Stimulated activated memory B cell treated with anti-CD40 and anti-IgM and Interleukin-4, amounts not matched to agents 10 μg/mL and 1 μg/mL and 100 μg/mL, for 72 hours (primary cell): ENCODE measurements at regions not wholly inside any gene's neighbourhood (a gene's known extent, or its start where the extent isn't known, plus 50 kb on each side); places are given as distances from the start of the nearest gene placed in this dataset.
"Not testable (repeated sequence)": the region's sequence is repeated elsewhere in the genome, so short reads cannot be mapped to it uniquely, and the experiment has no call there.

Experiments
- ATAC-seq: fragments of 150-1000 bp; cut with Tn5 transposase; 2 replicates; pipeline ENCODE4 v1.10.0; 2021
- H3K27ac Mint-ChIP-seq: one replicate; pipeline ENCODE4 v1.8.0; 2022; ENCODE audit warnings: mild to moderate bottlenecking, mixed read lengths
- H3K27me3 Mint-ChIP-seq: one replicate; pipeline ENCODE4 v1.8.0; 2022; ENCODE audit warnings: mixed read lengths
- H3K36me3 Mint-ChIP-seq: one replicate; pipeline ENCODE4 v1.8.0; 2022; ENCODE audit warnings: mixed read lengths
- H3K4me1 Mint-ChIP-seq: one replicate; pipeline ENCODE4 v1.8.0; 2022; ENCODE audit warnings: mixed read lengths
- H3K4me3 Mint-ChIP-seq: one replicate; pipeline ENCODE4 v1.8.0; 2022; ENCODE audit warnings: mild to moderate bottlenecking, moderate library complexity, mixed read lengths
- H3K9me3 Mint-ChIP-seq: one replicate; pipeline ENCODE4 v1.8.0; 2022; ENCODE audit warnings: mixed read lengths

- Mint-ChIP-seq H3K4me3 (no peak overlapping the region), H3K9me3 (peaks cover 6% of the 10 kb centered on the region), H3K4me1 (no peaks in the 10 kb centered on the region), H3K36me3 (no peaks in the 10 kb centered on the region), H3K27me3 (no peaks in the 10 kb centered on the region), H3K27ac (no peak overlapping the region)
- no peak for ATAC-seq
These were observed 896.5 kb downstream of the UQCRFS1 start for GRCh38 chr19:28316464-28316863.

DNA sequence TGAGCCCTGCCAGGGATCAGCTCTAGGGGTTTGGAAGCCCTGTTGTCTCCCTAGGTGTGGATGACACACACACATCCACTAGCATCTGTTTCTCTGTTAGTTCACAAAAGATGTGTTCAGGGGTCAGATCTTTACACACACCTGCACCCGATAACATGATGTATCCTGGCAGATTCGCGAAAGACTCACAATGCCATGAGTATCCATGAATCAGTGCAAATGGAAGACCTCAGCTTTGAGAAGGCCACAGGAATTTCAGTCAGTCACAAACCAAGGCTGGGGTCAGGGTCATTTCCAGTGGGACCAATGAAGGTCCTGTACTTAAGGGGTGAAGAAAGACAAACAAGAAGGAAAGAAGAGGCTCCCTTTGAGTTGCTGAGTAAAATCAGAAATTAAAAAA lies 898.2 kb downstream of the UQCRFS1 start:
- H3K9me3 Mint-ChIP-seq = peaks cover 6% of the 10 kb centered on the region

GRCh38 chr19:28314287-28314686 lies 898.7 kb downstream of the UQCRFS1 start:
- no peak overlapping the region for H3K27ac Mint-ChIP-seq
- no peak for ATAC-seq
- H3K4me3 Mint-ChIP-seq = no peak overlapping the region
- H3K9me3 Mint-ChIP-seq = peaks cover 6% of the 10 kb centered on the region
- H3K36me3 Mint-ChIP-seq = no peaks in the 10 kb centered on the region
- H3K4me1 Mint-ChIP-seq = no peaks in the 10 kb centered on the region
- H3K27me3 Mint-ChIP-seq = no peaks in the 10 kb centered on the region

More for the DNA sequence above, 898.2 kb downstream of the UQCRFS1 start:
- no peak for ATAC-seq
- Mint-ChIP-seq H3K4me3 (no peak overlapping the region), H3K27me3 (no peaks in the 10 kb centered on the region), H3K27ac (no peak overlapping the region), H3K36me3 (no peaks in the 10 kb centered on the region), H3K4me1 (no peaks in the 10 kb centered on the region)

- H3K4me3 Mint-ChIP-seq = no peak overlapping the region
- no peaks in the 10 kb centered on the region for H3K27me3 Mint-ChIP-seq
- peaks cover 6% of the 10 kb centered on the region for H3K9me3 Mint-ChIP-seq
These were observed 899.3 kb downstream of the UQCRFS1 start for GRCh38 chr19:28313633-28314032.

DNA sequence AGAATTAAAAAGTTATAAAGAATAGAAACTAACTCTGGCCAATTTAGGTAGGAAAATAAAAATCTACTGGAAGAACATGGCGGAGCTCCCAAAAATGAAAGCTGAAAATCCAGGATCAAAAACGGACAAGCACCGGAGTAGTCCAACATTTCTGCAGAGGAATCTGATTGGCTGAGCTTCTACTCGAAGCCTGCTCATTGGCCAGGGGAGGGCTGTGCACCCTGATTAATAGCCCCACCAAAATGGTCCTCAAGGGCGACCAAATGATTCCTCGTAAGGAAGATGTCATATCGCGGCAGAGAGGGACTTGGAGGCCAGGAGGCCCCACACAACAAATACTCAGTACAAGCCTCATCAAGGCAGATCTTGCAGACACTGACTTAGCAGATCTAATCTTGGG lies 900.7 kb downstream of the UQCRFS1 start:
- Mint-ChIP-seq H3K9me3 (peaks cover 10% of the 10 kb centered on the region), H3K4me1 (no peaks in the 10 kb centered on the region), H3K36me3 (no peaks in the 10 kb centered on the region), H3K27ac (no peak overlapping the region), H3K27me3 (no peaks in the 10 kb centered on the region), H3K4me3 (no peak overlapping the region)
- ATAC-seq = no peak

More at GRCh38 chr19:28313633-28314032, 899.3 kb downstream of the UQCRFS1 start:
- Mint-ChIP-seq H3K4me1 (no peaks in the 10 kb centered on the region), H3K36me3 (no peaks in the 10 kb centered on the region), H3K27ac (no peak overlapping the region)
- ATAC-seq = no peak

- not testable (repeated sequence) for H3K9me3 Mint-ChIP-seq, ATAC-seq, H3K36me3 Mint-ChIP-seq, H3K27me3 Mint-ChIP-seq, H3K27ac Mint-ChIP-seq, H3K4me1 Mint-ChIP-seq, H3K4me3 Mint-ChIP-seq
These were observed 902.1 kb downstream of the UQCRFS1 start for GRCh38 chr19:28310829-28311228.

GRCh38 chr19:28309070-28309469 lies 903.9 kb downstream of the UQCRFS1 start:
- Mint-ChIP-seq H3K4me3 (no peak overlapping the region), H3K27me3 (no peaks in the 10 kb centered on the region), H3K36me3 (no peaks in the 10 kb centered on the region), H3K4me1 (no peaks in the 10 kb centered on the region), H3K27ac (no peak overlapping the region), H3K9me3 (peaks cover 10% of the 10 kb centered on the region)
- ATAC-seq = no peak

DNA sequence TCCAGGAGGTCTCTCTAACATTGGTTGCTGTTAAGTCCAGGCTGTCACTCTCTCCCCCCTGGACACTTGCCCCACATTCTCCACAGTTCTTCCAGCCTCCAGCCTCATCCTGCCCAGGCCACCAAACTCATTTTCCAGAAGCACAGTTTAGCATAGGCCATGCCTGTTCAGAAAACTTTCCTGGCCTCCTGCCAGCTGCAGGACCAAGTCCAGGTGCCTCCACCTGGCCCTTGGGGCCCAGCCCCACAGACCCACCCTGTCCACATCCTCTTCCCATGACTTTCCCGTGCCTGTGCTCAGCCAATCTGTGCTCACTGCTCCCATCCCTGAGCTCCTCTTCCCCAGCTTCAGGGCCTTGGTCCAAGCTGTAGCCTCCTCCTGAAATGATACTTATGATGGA lies 905.0 kb downstream of the UQCRFS1 start:
- Mint-ChIP-seq H3K27me3 (no peaks in the 10 kb centered on the region), H3K4me3 (no peak overlapping the region), H3K9me3 (peaks cover 12% of the 10 kb centered on the region), H3K36me3 (no peaks in the 10 kb centered on the region), H3K27ac (no peak overlapping the region), H3K4me1 (no peaks in the 10 kb centered on the region)
- ATAC-seq = no peak

DNA sequence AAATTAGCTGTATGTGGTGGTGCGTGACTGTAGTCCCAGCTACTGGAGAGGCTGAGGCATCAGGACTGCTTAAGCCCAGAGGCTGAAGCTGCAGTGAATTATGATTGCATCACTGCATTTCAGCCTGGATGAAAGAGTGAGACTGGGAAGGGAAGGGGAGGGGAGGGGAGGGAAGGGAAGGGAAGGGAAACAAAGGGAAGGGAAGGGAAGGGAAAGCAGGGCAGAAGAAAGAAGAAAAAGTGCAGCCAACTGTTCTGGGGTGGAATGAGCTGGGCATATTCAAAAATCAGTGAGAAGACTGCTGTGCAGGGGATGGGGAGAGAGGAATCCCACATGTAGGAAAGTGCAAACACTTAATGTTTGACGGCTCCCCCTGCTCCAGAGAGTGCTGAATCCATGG lies 905.5 kb downstream of the UQCRFS1 start:
- Mint-ChIP-seq H3K27me3 (no peaks in the 10 kb centered on the region), H3K4me3 (no peak overlapping the region), H3K4me1 (no peaks in the 10 kb centered on the region), H3K27ac (no peak overlapping the region), H3K9me3 (peaks cover 15% of the 10 kb centered on the region), H3K36me3 (no peaks in the 10 kb centered on the region)
- ATAC-seq = no peak

- Mint-ChIP-seq H3K36me3 (no peaks in the 10 kb centered on the region), H3K27ac (no peak overlapping the region), H3K9me3 (peaks cover 15% of the 10 kb centered on the region), H3K4me3 (no peak overlapping the region), H3K4me1 (no peaks in the 10 kb centered on the region), H3K27me3 (no peaks in the 10 kb centered on the region)
- no peak for ATAC-seq
These were observed 907.4 kb downstream of the UQCRFS1 start for GRCh38 chr19:28305513-28305912.

DNA sequence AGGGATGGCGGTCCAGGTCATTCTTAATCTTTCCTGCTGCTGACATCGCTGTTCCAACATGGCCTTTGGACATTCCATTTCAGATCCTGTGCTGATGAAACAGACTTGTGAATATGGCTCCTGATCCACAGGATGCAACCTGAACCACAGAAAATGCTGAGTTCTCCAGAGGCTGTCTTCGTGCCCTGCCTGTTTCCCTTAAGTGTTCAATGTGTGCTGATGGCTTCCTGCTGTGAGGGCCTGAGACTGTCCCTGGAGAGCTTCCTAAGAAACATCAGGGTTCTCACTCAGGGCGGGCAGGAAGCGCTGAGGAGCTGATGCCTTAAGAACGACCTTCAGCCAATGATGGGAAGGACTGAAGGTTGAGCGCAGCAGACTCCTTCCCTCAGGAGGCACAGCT lies 909.4 kb downstream of the UQCRFS1 start:
- Mint-ChIP-seq H3K4me3 (no peak overlapping the region), H3K4me1 (no peaks in the 10 kb centered on the region), H3K27me3 (no peaks in the 10 kb centered on the region), H3K9me3 (peaks cover 15% of the 10 kb centered on the region), H3K27ac (no peak overlapping the region), H3K36me3 (no peaks in the 10 kb centered on the region)
- no peak for ATAC-seq

- no peaks in the 10 kb centered on the region for H3K36me3 Mint-ChIP-seq
- no peaks in the 10 kb centered on the region for H3K27me3 Mint-ChIP-seq
- peaks cover 9% of the 10 kb centered on the region for H3K9me3 Mint-ChIP-seq
- H3K27ac Mint-ChIP-seq = no peak overlapping the region
- no peaks in the 10 kb centered on the region for H3K4me1 Mint-ChIP-seq
- ATAC-seq = no peak
- H3K4me3 Mint-ChIP-seq = no peak overlapping the region
These were observed 911.0 kb downstream of the UQCRFS1 start for GRCh38 chr19:28301961-28302360.

- no peak overlapping the region for H3K27ac Mint-ChIP-seq
- ATAC-seq = no peak
- H3K36me3 Mint-ChIP-seq = no peaks in the 10 kb centered on the region
- H3K27me3 Mint-ChIP-seq = no peaks in the 10 kb centered on the region
- H3K4me1 Mint-ChIP-seq = no peaks in the 10 kb centered on the region
- H3K9me3 Mint-ChIP-seq = peaks cover 9% of the 10 kb centered on the region
- no peak overlapping the region for H3K4me3 Mint-ChIP-seq
These were observed 911.5 kb downstream of the UQCRFS1 start for GRCh38 chr19:28301463-28301862.

DNA sequence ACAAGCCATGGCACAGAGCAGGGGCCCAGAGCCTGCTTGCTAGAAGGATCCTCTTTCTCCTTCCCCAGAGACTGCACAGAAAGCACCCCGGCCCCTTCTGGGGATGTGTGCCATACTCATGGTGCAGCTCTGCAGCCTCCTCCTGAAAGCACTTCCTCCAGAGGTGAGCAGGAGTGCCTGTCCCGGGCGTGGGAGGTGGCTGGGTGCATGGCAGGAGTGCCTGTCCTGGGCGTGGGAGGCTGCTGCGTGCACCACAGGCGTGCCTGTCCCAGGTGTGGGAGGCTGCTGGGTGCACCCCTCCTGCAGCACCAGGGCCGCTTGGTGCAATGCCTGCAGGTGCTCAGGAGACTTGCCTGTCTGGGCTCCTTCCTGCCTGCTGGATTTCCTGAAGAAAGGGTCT lies 913.3 kb downstream of the UQCRFS1 start:
- H3K4me1 Mint-ChIP-seq = no peaks in the 10 kb centered on the region
- peaks cover 12% of the 10 kb centered on the region for H3K9me3 Mint-ChIP-seq
- no peaks in the 10 kb centered on the region for H3K27me3 Mint-ChIP-seq
- no peak for ATAC-seq
- no peak overlapping the region for H3K27ac Mint-ChIP-seq
- no peaks in the 10 kb centered on the region for H3K36me3 Mint-ChIP-seq
- H3K4me3 Mint-ChIP-seq = no peak overlapping the region

GRCh38 chr19:28297586-28298157 lies 915.3 kb downstream of the UQCRFS1 start:
- no peak for ATAC-seq
- Mint-ChIP-seq H3K9me3 (peaks cover 10% of the 10 kb centered on the region), H3K4me1 (no peaks in the 10 kb centered on the region), H3K27ac (no peak overlapping the region), H3K27me3 (no peaks in the 10 kb centered on the region), H3K4me3 (no peak overlapping the region), H3K36me3 (no peaks in the 10 kb centered on the region)

DNA sequence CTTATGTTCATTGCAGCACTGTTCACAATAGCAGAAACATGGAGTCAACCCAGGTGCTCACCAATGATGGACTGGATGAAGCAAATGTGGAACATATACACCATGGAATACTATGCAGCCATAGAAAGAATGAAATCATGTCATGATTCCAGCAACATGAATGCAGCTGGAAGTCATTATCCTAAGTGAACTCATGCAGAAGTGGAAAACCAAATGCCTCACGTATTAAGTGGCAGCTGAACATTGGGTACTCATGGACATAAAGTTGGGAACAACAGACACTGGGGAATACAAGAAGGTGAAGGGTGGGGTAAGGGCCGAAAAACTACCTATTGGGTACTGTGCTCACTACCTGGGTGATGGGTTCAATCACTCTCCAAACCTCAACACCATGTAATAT lies 915.9 kb downstream of the UQCRFS1 start:
- Mint-ChIP-seq H3K9me3 (peaks cover 9% of the 10 kb centered on the region), H3K36me3 (no peaks in the 10 kb centered on the region), H3K27me3 (no peaks in the 10 kb centered on the region), H3K4me1 (no peaks in the 10 kb centered on the region), H3K27ac (no peak overlapping the region), H3K4me3 (no peak overlapping the region)
- ATAC-seq = no peak

GRCh38 chr19:28296506-28296905 lies 916.4 kb downstream of the UQCRFS1 start:
- no peaks in the 10 kb centered on the region for H3K4me1 Mint-ChIP-seq
- H3K27me3 Mint-ChIP-seq = no peaks in the 10 kb centered on the region
- H3K36me3 Mint-ChIP-seq = no peaks in the 10 kb centered on the region
- peaks cover 11% of the 10 kb centered on the region for H3K9me3 Mint-ChIP-seq
- no peak for ATAC-seq
- H3K27ac Mint-ChIP-seq = no peak overlapping the region
- no peak overlapping the region for H3K4me3 Mint-ChIP-seq
